ENCODE measurements at regions not wholly inside any gene's neighbourhood (a gene's known extent, or its start where the extent isn't known, plus 50 kb on each side); places are given as distances from the start of the nearest gene placed in this dataset.

DNA sequence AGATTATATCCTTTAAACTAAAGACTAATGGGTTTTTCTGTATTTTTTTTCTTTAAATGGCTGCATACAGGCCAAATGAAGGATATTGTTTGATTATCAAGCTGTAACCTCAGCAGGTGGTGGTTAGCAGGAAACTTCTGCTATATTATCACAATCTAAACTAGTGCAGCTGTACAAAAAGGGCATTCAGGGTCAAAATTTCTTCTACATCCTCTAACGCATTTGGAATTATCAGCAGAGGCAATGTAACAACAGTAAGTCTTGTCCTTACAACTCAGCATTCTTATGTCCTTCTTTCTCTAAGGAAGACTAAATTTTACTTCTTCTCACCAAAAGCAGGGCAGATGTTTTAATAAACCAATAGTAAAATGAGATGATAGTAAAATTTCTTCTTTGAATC is 135.8 kb upstream of the FN1 start:
- TF ChIP-seq POLR2A (IDR thresholded peaks at IDR 0.05), result no peak
- TF ChIP-seq, protein P1, sequence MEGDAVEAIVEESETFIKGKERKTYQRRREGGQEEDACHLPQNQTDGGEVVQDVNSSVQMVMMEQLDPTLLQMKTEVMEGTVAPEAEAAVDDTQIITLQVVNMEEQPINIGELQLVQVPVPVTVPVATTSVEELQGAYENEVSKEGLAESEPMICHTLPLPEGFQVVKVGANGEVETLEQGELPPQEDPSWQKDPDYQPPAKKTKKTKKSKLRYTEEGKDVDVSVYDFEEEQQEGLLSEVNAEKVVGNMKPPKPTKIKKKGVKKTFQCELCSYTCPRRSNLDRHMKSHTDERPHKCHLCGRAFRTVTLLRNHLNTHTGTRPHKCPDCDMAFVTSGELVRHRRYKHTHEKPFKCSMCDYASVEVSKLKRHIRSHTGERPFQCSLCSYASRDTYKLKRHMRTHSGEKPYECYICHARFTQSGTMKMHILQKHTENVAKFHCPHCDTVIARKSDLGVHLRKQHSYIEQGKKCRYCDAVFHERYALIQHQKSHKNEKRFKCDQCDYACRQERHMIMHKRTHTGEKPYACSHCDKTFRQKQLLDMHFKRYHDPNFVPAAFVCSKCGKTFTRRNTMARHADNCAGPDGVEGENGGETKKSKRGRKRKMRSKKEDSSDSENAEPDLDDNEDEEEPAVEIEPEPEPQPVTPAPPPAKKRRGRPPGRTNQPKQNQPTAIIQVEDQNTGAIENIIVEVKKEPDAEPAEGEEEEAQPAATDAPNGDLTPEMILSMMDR (IDR thresholded peaks at IDR 0.05), result no peak
